ENCODE measurements at regions not wholly inside any gene's neighbourhood (a gene's known extent, or its start where the extent isn't known, plus 50 kb on each side); places are given as distances from the start of the nearest gene placed in this dataset.
"Not testable (repeated sequence)": the region's sequence is repeated elsewhere in the genome, so short reads cannot be mapped to it uniquely, and the experiment has no call there.

- not testable (repeated sequence) for DNase-seq (ENCODE audit: low read depth)
Observed at GRCh38 chr1:120465900-120466299, 51.1 kb downstream of the NBPF8 start.

- DNase-seq (ENCODE audit: low read depth): not testable (repeated sequence)
Observed at GRCh38 chr1:120477663-120478062, 62.8 kb downstream of the NBPF8 start.

- DNase-seq (ENCODE audit: low read depth): not testable (repeated sequence)
Observed at GRCh38 chr1:120478400-120478799, 63.6 kb downstream of the NBPF8 start.

- DNase-seq (ENCODE audit: low read depth): not testable (repeated sequence)
Observed at GRCh38 chr1:120487542-120487941, 72.7 kb downstream of the NBPF8 start.

- not testable (repeated sequence) for DNase-seq (ENCODE audit: low read depth)
Observed at GRCh38 chr1:120489217-120489616, 74.4 kb downstream of the NBPF8 start.

- DNase-seq (ENCODE audit: low read depth): not testable (repeated sequence)
Observed at GRCh38 chr1:120497145-120497544, 82.3 kb downstream of the NBPF8 start.

- not testable (repeated sequence) for DNase-seq (ENCODE audit: low read depth)
Observed at GRCh38 chr1:120503284-120503683, 88.4 kb downstream of the NBPF8 start.

- not testable (repeated sequence) for DNase-seq (ENCODE audit: low read depth)
Observed at GRCh38 chr1:120506352-120506751, 91.5 kb downstream of the NBPF8 start.

- not testable (repeated sequence) for DNase-seq (ENCODE audit: low read depth)
Observed at GRCh38 chr1:120508351-120508750, 93.5 kb downstream of the NBPF8 start.

- DNase-seq (ENCODE audit: low read depth): not testable (repeated sequence)
Observed at GRCh38 chr1:120509258-120509657, 94.4 kb downstream of the NBPF8 start.

- not testable (repeated sequence) for DNase-seq (ENCODE audit: low read depth)
Observed at GRCh38 chr1:120513099-120513498, 98.3 kb downstream of the NBPF8 start.

GRCh38 chr1:120513531-120513930 is 98.7 kb downstream of the NBPF8 start:
- not testable (repeated sequence) for DNase-seq (ENCODE audit: low read depth)

- DNase-seq (ENCODE audit: low read depth): not testable (repeated sequence)
Observed at GRCh38 chr1:120519196-120519595, 104.4 kb downstream of the NBPF8 start.

- DNase-seq (ENCODE audit: low read depth): not testable (repeated sequence)
Observed at GRCh38 chr1:120524416-120524815, 109.6 kb downstream of the NBPF8 start.

GRCh38 chr1:120525386-120525785 is 110.6 kb downstream of the NBPF8 start:
- DNase-seq (ENCODE audit: low read depth): not testable (repeated sequence)

GRCh38 chr1:120529475-120530089 is 114.7 kb downstream of the NBPF8 start:
- not testable (repeated sequence) for DNase-seq (ENCODE audit: low read depth)

- not testable (repeated sequence) for DNase-seq (ENCODE audit: low read depth)
Observed at GRCh38 chr1:120531455-120531854, 116.6 kb downstream of the NBPF8 start.

GRCh38 chr1:120534361-120535047 is 119.7 kb downstream of the NBPF8 start:
- not testable (repeated sequence) for DNase-seq (ENCODE audit: low read depth)

GRCh38 chr1:120535052-120535451 is 120.2 kb downstream of the NBPF8 start:
- DNase-seq (ENCODE audit: low read depth): not testable (repeated sequence)

GRCh38 chr1:120541394-120541793 is 126.6 kb downstream of the NBPF8 start:
- DNase-seq (ENCODE audit: low read depth): not testable (repeated sequence)

- DNase-seq (ENCODE audit: low read depth): not testable (repeated sequence)
Observed at GRCh38 chr1:120542365-120542764, 127.5 kb downstream of the NBPF8 start.

GRCh38 chr1:120542940-120543339 is 128.1 kb downstream of the NBPF8 start:
- not testable (repeated sequence) for DNase-seq (ENCODE audit: low read depth)

GRCh38 chr1:120544434-120544833 is 129.6 kb downstream of the NBPF8 start:
- DNase-seq (ENCODE audit: low read depth): not testable (repeated sequence)

All from fibroblast of the conjunctiva (primary cell).